Lung (tissue), 11 donors: ENCODE measurements at regions not wholly inside any gene's neighbourhood (a gene's known extent, or its start where the extent isn't known, plus 50 kb on each side); places are given as distances from the start of the nearest gene placed in this dataset.
"Not testable (repeated sequence)": the region's sequence is repeated elsewhere in the genome, so short reads cannot be mapped to it uniquely, and the experiment has no call there.

ENCODE experiments used
- ATAC-seq: fragments of 200-7000 bp; cut with Tn5 transposase; one replicate; pipeline ENCODE4 v1.9.1; 2020; ENCODE audit warnings: moderate number of reproducible peaks; ENCODE audit not compliant: insufficient read depth, low FRiP score
- DNase-seq, 3 donors: peaks; one replicate each; pipeline ENCODE4 v3.0.0-alpha.2; 2013 to 2017
- H3K27ac ChIP-seq, 2 donors: one replicate each; pipeline ENCODE4 v1.5.1; 2013; ENCODE audit warnings: mild to moderate bottlenecking in 2 of 2, moderate library complexity in 2 of 2, control low read depth in 1 of 2, inconsistent platforms in 1 of 2, low read depth in 1 of 2, low read length in 1 of 2
- H3K27me3 ChIP-seq, 3 donors: one replicate each; pipeline ENCODE4 v1.5.1; 2013; ENCODE audit warnings: low read length in 2 of 3; ENCODE audit not compliant: control insufficient read depth in 3 of 3, insufficient read depth in 3 of 3
- H3K36me3 ChIP-seq, 4 donors: one replicate each; pipeline ENCODE4 v1.5.1; 2013; ENCODE audit warnings: low read length in 4 of 4, mild to moderate bottlenecking in 1 of 4, moderate library complexity in 1 of 4; ENCODE audit not compliant: control insufficient read depth in 4 of 4, insufficient read depth in 4 of 4
- H3K4me1 ChIP-seq, 5 donors: one replicate each; pipeline ENCODE4 v1.5.1; 2013; ENCODE audit warnings: low read length in 5 of 5, mild to moderate bottlenecking in 2 of 5, moderate library complexity in 1 of 5; ENCODE audit not compliant: control insufficient read depth in 5 of 5, insufficient read depth in 5 of 5
- H3K4me3 ChIP-seq: one replicate; pipeline ENCODE4 v1.5.1; 2013; ENCODE audit warnings: mild to moderate bottlenecking, control low read depth, moderate library complexity
- H3K9ac ChIP-seq, 2 donors: one replicate each; pipeline ENCODE4 v1.5.1; 2013; ENCODE audit warnings: low read length in 2 of 2, control low read depth in 1 of 2; ENCODE audit not compliant: insufficient read depth in 1 of 2
- H3K9me3 ChIP-seq, 4 donors: one replicate each; pipeline ENCODE4 v1.5.1; 2013; ENCODE audit warnings: low read length in 3 of 4, mild to moderate bottlenecking in 1 of 4, moderate library complexity in 1 of 4; ENCODE audit not compliant: control insufficient read depth in 4 of 4, insufficient read depth in 3 of 4
- WGBS, 2 donors: extraction: QIAGEN DNeasy Blood & Tissue Kit; methylation state at CpG; one replicate each; pipeline ENCODE4 v1.1.7; 2013; 5-methylcytosine and 5-hydroxymethylcytosine counted together
- TF ChIP-seq, protein P1 (sequence below): IDR thresholded peaks from 2 replicates; pipeline ENCODE4 v1.5.1; 2012; ENCODE audit warnings: mild to moderate bottlenecking; ENCODE audit errors: control extremely low read depth, extremely low read depth
- donor health status: control.
- donor health status: control.
- donor health status: Bipolar disorder and iron deficiency.
- donor health status: healthy.
- donor health status: DM: yes; HTN: yes; CAD: no.

DNA sequence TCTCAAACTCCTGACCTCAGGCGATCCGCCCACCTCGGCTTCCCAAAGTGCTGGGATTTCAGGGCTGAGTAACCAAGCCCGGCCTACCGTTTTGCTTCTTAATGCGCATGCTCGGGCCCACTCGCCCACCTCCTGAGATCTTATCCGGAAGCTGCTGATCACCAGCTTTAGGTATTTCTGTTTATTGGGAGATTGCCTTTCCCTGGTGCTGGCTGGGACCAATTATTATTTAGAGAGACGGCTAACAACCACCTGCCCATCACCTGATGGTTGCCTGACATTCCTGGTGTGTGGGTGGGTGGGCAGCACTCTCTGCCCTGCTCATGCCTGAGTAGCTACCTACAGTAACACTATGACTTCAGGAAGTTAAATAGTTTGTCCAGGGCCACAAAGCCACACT, 56.3 kb upstream of the ZNF532 start:
- Histone ChIP-seq H3K4me1 (peaks cover 0 to 10% (median 0%) of the 10 kb centered on the region in 5 donors), H3K27ac (no peak overlapping the region), H3K9me3 (peaks cover 0 to 3% (median 0%) of the 10 kb centered on the region in 4 donors), H3K9ac (no peak overlapping the region), H3K36me3 (no peaks in the 10 kb centered on the region), H3K4me3 (no peak overlapping the region), H3K27me3 (no peaks in the 10 kb centered on the region)
- TF ChIP-seq, protein P1, sequence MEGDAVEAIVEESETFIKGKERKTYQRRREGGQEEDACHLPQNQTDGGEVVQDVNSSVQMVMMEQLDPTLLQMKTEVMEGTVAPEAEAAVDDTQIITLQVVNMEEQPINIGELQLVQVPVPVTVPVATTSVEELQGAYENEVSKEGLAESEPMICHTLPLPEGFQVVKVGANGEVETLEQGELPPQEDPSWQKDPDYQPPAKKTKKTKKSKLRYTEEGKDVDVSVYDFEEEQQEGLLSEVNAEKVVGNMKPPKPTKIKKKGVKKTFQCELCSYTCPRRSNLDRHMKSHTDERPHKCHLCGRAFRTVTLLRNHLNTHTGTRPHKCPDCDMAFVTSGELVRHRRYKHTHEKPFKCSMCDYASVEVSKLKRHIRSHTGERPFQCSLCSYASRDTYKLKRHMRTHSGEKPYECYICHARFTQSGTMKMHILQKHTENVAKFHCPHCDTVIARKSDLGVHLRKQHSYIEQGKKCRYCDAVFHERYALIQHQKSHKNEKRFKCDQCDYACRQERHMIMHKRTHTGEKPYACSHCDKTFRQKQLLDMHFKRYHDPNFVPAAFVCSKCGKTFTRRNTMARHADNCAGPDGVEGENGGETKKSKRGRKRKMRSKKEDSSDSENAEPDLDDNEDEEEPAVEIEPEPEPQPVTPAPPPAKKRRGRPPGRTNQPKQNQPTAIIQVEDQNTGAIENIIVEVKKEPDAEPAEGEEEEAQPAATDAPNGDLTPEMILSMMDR = no peak
- 93 to 97% methylated on average over 10 of the region's 10 CpGs for WGBS, 2 donors
- DNase-seq (no peak), ATAC-seq (no peak)

DNA sequence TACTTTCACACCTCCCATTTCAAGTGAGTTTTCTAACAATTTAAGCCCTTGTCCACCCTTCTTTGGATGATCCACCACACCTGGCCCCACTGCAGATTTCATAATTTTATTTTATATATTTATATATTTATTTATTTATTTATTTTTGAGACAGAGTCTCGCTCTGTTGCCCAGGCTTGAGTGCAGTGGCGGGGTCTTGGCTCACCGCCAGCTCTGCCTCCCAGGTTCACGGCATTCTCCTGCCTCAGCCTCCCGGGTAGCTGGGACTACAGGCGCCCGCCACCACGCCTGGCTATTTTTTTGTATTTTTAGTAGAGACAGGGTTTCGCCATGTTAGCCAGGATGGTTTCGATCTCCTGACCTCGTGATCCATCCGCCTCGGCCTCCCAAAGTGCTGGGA, 52.8 kb upstream of the ZNF532 start:
- DNase-seq, H3K4me3 ChIP-seq, ATAC-seq, H3K27me3 ChIP-seq, H3K9me3 ChIP-seq, H3K27ac ChIP-seq, H3K36me3 ChIP-seq, H3K9ac ChIP-seq: not testable (repeated sequence)
- H3K4me1 ChIP-seq = peaks cover 0 to 19% (median 0%) of the 10 kb centered on the region in 5 donors
- WGBS, 2 donors = 97% methylated on average over 12 to 13 of the region's 13 CpGs

DNA sequence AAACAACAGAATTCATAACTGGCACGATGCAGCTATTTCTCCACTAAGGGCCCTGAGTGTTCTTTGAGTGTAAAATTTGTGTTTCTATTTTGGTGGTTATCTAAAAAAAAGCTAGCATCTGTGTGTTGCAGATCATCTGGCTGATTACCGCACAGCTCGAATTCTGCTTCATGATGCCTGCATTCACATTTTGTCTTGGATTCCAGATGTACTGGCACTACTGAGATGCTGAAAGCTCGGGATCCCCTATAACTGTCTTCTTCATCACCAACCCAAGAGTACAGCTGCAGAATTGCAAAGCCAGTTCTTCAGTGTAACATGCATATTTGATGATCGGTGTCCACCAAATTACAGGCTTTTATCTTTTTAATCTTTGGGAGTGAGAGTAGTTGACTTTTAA, 51.6 kb upstream of the ZNF532 start:
- Histone ChIP-seq H3K27ac (no peak overlapping the region), H3K27me3 (no peaks in the 10 kb centered on the region), H3K4me3 (no peak overlapping the region), H3K4me1 (peaks cover 0 to 19% (median 0%) of the 10 kb centered on the region in 5 donors), H3K9me3 (no peaks in the 10 kb centered on the region), H3K36me3 (no peaks in the 10 kb centered on the region), H3K9ac (no peak overlapping the region)
- no peak for ATAC-seq
- peak in 1 of 3 donors; percentile 60 for DNase-seq
- TF ChIP-seq, protein P1 = no peak
- WGBS, 2 donors = 76 to 83% methylated on average over 5 of the region's 5 CpGs

DNA sequence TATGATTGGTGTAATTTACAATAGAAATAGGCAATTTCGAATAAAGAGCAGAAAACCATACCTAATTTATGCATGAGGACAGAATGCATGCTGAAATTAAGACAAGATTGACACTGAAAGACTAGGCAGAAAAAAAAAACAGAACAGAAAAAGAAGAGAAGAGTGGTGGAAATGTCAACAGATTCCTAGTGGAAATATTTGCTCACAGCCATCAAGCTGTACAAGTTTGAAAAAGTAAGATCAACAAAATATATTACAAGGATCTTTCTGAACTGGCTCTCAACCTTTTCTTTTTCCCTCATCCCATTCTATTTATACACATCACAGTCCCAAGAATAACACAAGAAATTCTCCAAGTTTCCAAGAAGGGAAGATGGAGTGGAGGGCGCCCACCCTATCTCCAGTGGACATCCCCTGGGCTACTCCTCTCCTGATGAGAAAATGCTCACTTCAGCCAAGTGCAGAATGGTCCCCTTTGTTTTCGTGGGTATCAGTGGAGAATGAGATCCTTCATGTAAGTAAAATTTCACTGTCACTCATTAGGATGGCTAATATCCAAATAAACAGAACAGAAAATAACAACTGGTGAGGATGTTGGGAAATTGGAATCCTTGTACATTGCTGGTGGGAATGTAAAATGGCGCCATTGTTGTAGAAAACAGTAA, 51.0 kb upstream of the ZNF532 start:
- peak in 2 of 3 donors; percentile 82 to 83 for DNase-seq
- Histone ChIP-seq H3K4me3 (no peak overlapping the region), H3K36me3 (no peaks in the 10 kb centered on the region), H3K27ac (no peak overlapping the region), H3K9ac (no peak overlapping the region), H3K9me3 (no peaks in the 10 kb centered on the region), H3K4me1 (peaks cover 0 to 19% (median 0%) of the 10 kb centered on the region in 5 donors), H3K27me3 (no peaks in the 10 kb centered on the region)
- TF ChIP-seq, protein P1 = no peak
- 76 to 85% methylated on average over 4 of the region's 4 CpGs for WGBS, 2 donors
- no peak for ATAC-seq
